ENCODE measurements at regions not wholly inside any gene's neighbourhood (a gene's known extent, or its start where the extent isn't known, plus 50 kb on each side); places are given as distances from the start of the nearest gene placed in this dataset.

DNA sequence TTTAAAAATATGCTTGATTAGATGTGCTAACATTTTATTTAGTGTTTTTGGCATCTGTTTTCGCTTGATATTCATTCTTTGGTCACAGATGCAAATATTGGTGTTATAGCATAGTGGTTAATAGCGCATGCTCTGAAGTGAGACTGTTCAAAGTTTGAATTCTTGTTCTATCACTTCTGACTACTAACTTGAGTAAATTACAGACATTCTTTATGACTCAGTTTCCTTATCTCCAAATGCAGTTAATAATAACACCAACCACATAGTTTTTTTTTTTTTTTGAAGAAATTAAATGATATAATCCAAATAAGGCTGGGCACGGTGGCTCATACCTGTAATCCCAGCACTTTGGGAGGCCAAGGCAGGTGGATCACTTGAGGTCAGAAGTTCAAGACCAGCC lies 81.0 kb downstream of the TMX1 start:
- Histone ChIP-seq H3K27ac (ENCODE audit: low read length) (no peak overlapping the region), H3K36me3 (ENCODE audit: control insufficient read depth in 2 of 2, extremely low read depth in 1 of 2, insufficient read depth in 1 of 2, low read length in 1 of 2) (no peaks in the 10 kb centered on the region), H3K27me3 (replicated peaks in 1 of 2; ENCODE audit: control insufficient read depth in 2 of 2, extremely low read depth in 1 of 2, insufficient read depth in 2 of 2, low read length in 1 of 2) (peaks cover 0 to 2% of the 10 kb centered on the region in 2 experiments), H3K4me3 (ENCODE audit: control insufficient read depth in 1 of 2, extremely low read depth in 1 of 2, low read length in 1 of 2) (no peak overlapping the region), H3K9me3 (no peaks in the 10 kb centered on the region), H3K4me1 (ENCODE audit: control insufficient read depth in 1 of 2, extremely low read depth in 1 of 2, insufficient read depth in 2 of 2, low read length in 2 of 2) (no peaks in the 10 kb centered on the region)
- Mint-ChIP-seq H3K27me3 (peaks cover 7 to 11% of the 10 kb centered on the region in 2 donors), H3K4me1 (no peaks in the 10 kb centered on the region), H3K9me3 (no peaks in the 10 kb centered on the region), H3K36me3 (no peaks in the 10 kb centered on the region), H3K27ac (no peak overlapping the region), H3K4me3 (no peak overlapping the region)
- ChIA-PET CTCF (no interaction called here), POLR2A (interaction anchor here in 1 of 2 donors (0.7 kb wide), 1 partner anchor 13 kb away, joined by 3 read pairs; no protein-coding TSS in a partner anchor)
- DNase-seq (no peak), ATAC-seq (replicated peaks in 1 of 4) (no peak)
- WGBS (ENCODE audit: insufficient coverage): no CpG with 5 or more reads among the region's 3 CpGs

DNA sequence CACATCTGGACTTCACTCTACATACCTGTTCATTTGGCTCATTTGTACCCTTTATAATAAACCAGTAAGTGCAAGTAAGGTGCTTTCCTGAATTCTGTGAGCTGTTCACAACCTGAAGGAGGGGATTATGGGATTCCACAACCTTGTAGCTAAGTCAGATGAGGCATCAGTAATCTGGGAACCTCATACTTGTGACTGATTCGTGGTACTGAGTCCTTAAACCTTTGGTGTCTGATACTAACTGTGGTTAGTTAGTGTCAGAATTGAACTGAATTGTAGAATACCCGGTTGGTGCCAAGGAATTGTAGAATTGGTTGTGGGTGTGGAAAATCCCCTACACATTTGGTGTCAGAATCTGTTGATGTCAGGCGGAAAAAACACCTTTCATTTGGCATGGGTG lies 83.4 kb downstream of the TMX1 start:
- H3K27ac Mint-ChIP-seq: no peak overlapping the region
- H3K27me3 ChIP-seq (replicated peaks in 1 of 2; ENCODE audit: control insufficient read depth in 2 of 2, extremely low read depth in 1 of 2, insufficient read depth in 2 of 2, low read length in 1 of 2): peaks cover 0 to 5% of the 10 kb centered on the region in 2 experiments
- H3K36me3 ChIP-seq (ENCODE audit: control insufficient read depth in 2 of 2, extremely low read depth in 1 of 2, insufficient read depth in 1 of 2, low read length in 1 of 2): no peaks in the 10 kb centered on the region
- H3K4me3 Mint-ChIP-seq: no peak overlapping the region
- DNase-seq (no peak), ATAC-seq (replicated peaks in 1 of 4) (no peak)
- no peak overlapping the region for H3K4me3 ChIP-seq (ENCODE audit: control insufficient read depth in 1 of 2, extremely low read depth in 1 of 2, low read length in 1 of 2)
- H3K27me3 Mint-ChIP-seq: peaks cover 20 to 23% of the 10 kb centered on the region in 2 donors
- no peaks in the 10 kb centered on the region for H3K36me3 Mint-ChIP-seq
- no peak overlapping the region for H3K27ac ChIP-seq (ENCODE audit: low read length)
- WGBS (ENCODE audit: insufficient coverage): 25% methylated on average over 1 of the region's 3 CpGs
- H3K4me1 Mint-ChIP-seq: peaks cover 5 to 6% (median 6%) of the 10 kb centered on the region in 3 donors
- H3K9me3 Mint-ChIP-seq: no peaks in the 10 kb centered on the region
- H3K4me1 ChIP-seq (ENCODE audit: control insufficient read depth in 1 of 2, extremely low read depth in 1 of 2, insufficient read depth in 2 of 2, low read length in 2 of 2): no peaks in the 10 kb centered on the region
- CTCF ChIA-PET: no interaction called here
- no peaks in the 10 kb centered on the region for H3K9me3 ChIP-seq
- POLR2A ChIA-PET: no interaction called here

DNA sequence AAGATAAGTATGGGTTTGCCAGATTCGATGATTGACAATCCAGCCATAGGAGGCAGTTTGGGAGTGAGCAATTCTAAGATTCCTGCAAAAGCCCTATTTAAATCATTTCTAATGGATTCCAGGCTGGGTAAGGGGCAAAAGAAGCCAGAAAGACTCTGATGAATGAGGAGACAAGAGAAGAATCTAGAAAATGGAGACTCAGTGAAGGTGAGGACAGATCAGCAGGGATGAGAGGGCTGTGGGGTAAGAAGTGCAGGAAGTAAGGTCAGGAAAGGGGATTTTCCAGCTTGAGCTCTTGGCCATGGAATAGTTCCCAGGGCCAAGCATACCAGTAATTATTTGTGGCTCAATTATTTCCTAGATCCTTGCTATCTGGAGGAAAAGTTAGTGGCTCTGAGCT lies 87.3 kb downstream of the TMX1 start:
- DNase-seq: no peak
- WGBS (ENCODE audit: insufficient coverage): no CpG with 5 or more reads among the region's 1 CpG
- no peaks in the 10 kb centered on the region for H3K9me3 Mint-ChIP-seq
- peaks cover 32 to 37% of the 10 kb centered on the region in 2 donors for H3K27me3 Mint-ChIP-seq
- H3K4me1 Mint-ChIP-seq: peaks cover 6 to 7% (median 6%) of the 10 kb centered on the region in 3 donors
- H3K36me3 Mint-ChIP-seq: no peaks in the 10 kb centered on the region
- Histone ChIP-seq H3K4me3 (ENCODE audit: control insufficient read depth in 1 of 2, extremely low read depth in 1 of 2, low read length in 1 of 2) (no peak overlapping the region), H3K4me1 (ENCODE audit: control insufficient read depth in 1 of 2, extremely low read depth in 1 of 2, insufficient read depth in 2 of 2, low read length in 2 of 2) (no peaks in the 10 kb centered on the region), H3K36me3 (ENCODE audit: control insufficient read depth in 2 of 2, extremely low read depth in 1 of 2, insufficient read depth in 1 of 2, low read length in 1 of 2) (no peaks in the 10 kb centered on the region), H3K9me3 (no peaks in the 10 kb centered on the region), H3K27me3 (replicated peaks in 1 of 2; ENCODE audit: control insufficient read depth in 2 of 2, extremely low read depth in 1 of 2, insufficient read depth in 2 of 2, low read length in 1 of 2) (peaks cover 0 to 4% of the 10 kb centered on the region in 2 experiments), H3K27ac (ENCODE audit: low read length) (no peak overlapping the region)
- H3K4me3 Mint-ChIP-seq: no peak overlapping the region
- H3K27ac Mint-ChIP-seq: no peak overlapping the region
- ChIA-PET CTCF (no interaction called here), POLR2A (no interaction called here)
- no peak for ATAC-seq (replicated peaks in 1 of 4)

DNA sequence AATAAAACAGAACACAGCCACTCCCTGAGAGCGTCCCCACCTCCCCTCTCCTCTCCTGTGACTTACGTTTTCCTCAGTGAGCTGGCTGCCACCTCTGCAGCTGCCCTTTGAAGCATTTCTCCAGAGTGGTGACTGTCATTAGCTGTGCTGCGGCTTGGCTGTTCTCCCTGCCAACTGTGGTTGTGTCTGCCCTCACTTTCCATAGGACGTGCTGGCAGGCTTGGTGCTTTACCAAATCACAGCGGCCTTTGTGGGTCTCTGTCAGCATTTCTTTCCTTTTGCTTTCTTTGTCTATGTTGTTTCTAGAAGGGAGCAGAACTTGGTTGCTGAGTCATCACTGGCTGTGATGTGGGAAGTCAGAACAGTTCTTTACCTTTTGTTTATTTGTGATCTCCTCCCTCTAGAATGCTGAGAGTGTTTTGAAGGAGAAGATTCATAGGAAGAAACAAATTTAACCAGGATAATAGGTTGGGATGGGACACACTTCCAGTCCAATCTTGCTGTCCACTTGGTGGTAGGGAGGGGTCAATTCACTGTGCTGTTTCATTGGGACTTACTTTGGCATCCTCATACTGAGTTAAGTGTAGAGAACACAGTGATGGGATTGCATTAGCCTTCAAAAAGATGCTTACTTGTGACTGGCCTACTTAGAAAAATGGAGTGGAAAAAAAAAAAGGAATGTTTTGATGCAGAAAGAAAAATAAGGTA lies 88.2 kb downstream of the TMX1 start:
- Mint-ChIP-seq H3K27ac (no peak overlapping the region), H3K9me3 (no peaks in the 10 kb centered on the region), H3K27me3 (peaks cover 36 to 42% of the 10 kb centered on the region in 2 donors), H3K4me3 (no peak overlapping the region), H3K4me1 (peaks cover 6 to 7% (median 6%) of the 10 kb centered on the region in 3 donors), H3K36me3 (no peaks in the 10 kb centered on the region)
- H3K4me1 ChIP-seq (ENCODE audit: control insufficient read depth in 1 of 2, extremely low read depth in 1 of 2, insufficient read depth in 2 of 2, low read length in 2 of 2): no peaks in the 10 kb centered on the region
- H3K9me3 ChIP-seq: no peaks in the 10 kb centered on the region
- ChIA-PET POLR2A (no interaction called here), CTCF (no interaction called here)
- ATAC-seq (replicated peaks in 1 of 4): no peak
- H3K27ac ChIP-seq (ENCODE audit: low read length): no peak overlapping the region
- no peaks in the 10 kb centered on the region for H3K36me3 ChIP-seq (ENCODE audit: control insufficient read depth in 2 of 2, extremely low read depth in 1 of 2, insufficient read depth in 1 of 2, low read length in 1 of 2)
- DNase-seq: no peak
- peaks cover 0 to 6% of the 10 kb centered on the region in 2 experiments for H3K27me3 ChIP-seq (replicated peaks in 1 of 2; ENCODE audit: control insufficient read depth in 2 of 2, extremely low read depth in 1 of 2, insufficient read depth in 2 of 2, low read length in 1 of 2)
- 4% methylated on average over 4 of the region's 5 CpGs for WGBS (ENCODE audit: insufficient coverage)
- no peak overlapping the region for H3K4me3 ChIP-seq (ENCODE audit: control insufficient read depth in 1 of 2, extremely low read depth in 1 of 2, low read length in 1 of 2)

DNA sequence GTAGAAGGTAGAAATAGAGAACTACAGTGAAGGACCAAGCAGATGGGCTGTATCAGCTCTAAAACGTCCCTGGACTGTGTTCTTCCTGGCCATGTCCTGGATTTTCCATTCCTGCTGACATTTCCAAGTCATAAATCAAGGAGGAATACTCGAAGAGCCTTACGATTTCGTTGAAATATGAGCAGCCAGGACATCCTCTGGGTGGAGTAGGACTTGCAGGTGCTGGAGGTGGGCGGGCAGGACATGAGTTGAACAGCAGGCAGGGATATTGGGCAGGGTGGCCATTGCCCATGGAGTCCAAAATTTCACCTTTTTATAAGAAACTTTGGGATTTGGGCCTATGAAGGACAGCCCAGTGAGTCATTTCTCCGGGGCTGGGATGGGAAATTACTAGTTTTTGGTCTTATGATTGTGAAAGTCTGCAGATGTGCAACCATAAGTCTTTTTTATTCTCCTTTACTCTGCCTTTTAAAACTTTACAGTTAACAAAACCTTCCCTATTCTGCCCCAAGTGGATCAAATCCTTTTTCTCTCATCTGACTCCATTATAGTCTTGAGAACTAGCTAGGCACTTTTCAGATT lies 88.8 kb downstream of the TMX1 start:
- no peak overlapping the region for H3K4me3 Mint-ChIP-seq
- Histone ChIP-seq H3K9me3 (no peaks in the 10 kb centered on the region), H3K27me3 (replicated peaks in 1 of 2; ENCODE audit: control insufficient read depth in 2 of 2, extremely low read depth in 1 of 2, insufficient read depth in 2 of 2, low read length in 1 of 2) (peaks cover 0 to 6% of the 10 kb centered on the region in 2 experiments), H3K4me3 (ENCODE audit: control insufficient read depth in 1 of 2, extremely low read depth in 1 of 2, low read length in 1 of 2) (no peak overlapping the region), H3K27ac (ENCODE audit: low read length) (no peak overlapping the region), H3K4me1 (ENCODE audit: control insufficient read depth in 1 of 2, extremely low read depth in 1 of 2, insufficient read depth in 2 of 2, low read length in 2 of 2) (no peaks in the 10 kb centered on the region), H3K36me3 (ENCODE audit: control insufficient read depth in 2 of 2, extremely low read depth in 1 of 2, insufficient read depth in 1 of 2, low read length in 1 of 2) (no peaks in the 10 kb centered on the region)
- no peak overlapping the region for H3K27ac Mint-ChIP-seq
- peaks cover 6 to 7% (median 6%) of the 10 kb centered on the region in 3 donors for H3K4me1 Mint-ChIP-seq
- DNase-seq (no peak), ATAC-seq (replicated peaks in 1 of 4) (no peak)
- H3K36me3 Mint-ChIP-seq: no peaks in the 10 kb centered on the region
- H3K27me3 Mint-ChIP-seq: peaks cover 39 to 42% of the 10 kb centered on the region in 2 donors
- CTCF ChIA-PET: interaction anchor here in 1 of 2 donors (0.7 kb wide), 2 partner anchors 1127 to 1450 kb away, joined by 3 to 5 read pairs; no protein-coding TSS in a partner anchor
- H3K9me3 Mint-ChIP-seq: no peaks in the 10 kb centered on the region
- WGBS (ENCODE audit: insufficient coverage): 88% methylated on average over 5 of the region's 6 CpGs
- POLR2A ChIA-PET: no interaction called here

DNA sequence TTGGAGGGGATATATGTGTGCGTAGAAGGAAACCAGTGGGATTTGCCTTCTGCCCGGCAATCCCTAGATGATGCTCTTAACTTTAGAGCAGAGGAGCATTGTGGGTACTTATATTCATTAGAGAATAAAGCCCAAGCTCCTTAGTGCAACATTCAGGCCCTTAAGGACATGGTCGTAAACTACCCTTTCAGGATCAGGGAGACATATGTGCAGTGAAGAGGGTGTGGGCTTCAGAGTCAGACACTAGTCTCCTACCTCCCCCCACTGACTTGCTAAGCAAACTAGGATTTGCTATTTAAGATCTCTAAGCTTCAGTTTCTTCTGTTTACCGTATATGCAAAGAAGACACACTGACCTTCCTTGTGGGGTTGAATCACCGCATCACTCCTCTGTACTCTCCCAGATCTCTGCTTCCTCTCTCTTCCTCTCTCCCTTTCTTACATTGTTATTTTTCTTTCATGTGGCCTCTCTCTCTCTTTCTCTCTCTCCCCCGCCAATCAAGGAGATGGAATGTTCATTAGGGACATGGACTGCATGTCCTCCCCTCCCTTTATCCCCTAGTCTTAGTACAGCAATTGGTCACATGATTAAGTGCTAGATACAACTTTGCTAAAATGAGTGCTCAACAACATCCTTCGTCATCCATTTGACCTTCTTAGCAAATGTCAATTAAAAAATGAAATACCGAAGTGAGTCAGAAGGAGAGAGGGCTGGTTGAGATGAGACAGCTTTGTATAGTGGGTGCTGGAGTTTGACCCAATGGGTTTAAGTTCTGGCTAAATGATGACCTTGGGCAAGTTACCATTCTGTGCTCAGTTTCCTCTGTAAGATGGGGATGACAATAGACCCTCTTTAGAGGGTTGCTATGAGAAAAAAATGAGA lies 91.7 kb downstream of the TMX1 start:
- H3K27ac Mint-ChIP-seq: no peak overlapping the region
- H3K36me3 ChIP-seq (ENCODE audit: control insufficient read depth in 2 of 2, extremely low read depth in 1 of 2, insufficient read depth in 1 of 2, low read length in 1 of 2): no peaks in the 10 kb centered on the region
- WGBS (ENCODE audit: insufficient coverage): 72% methylated on average over 3 of the region's 8 CpGs

More for the DNA sequence above, 91.7 kb downstream of the TMX1 start:
- Histone ChIP-seq H3K4me3 (ENCODE audit: control insufficient read depth in 1 of 2, extremely low read depth in 1 of 2, low read length in 1 of 2) (no peak overlapping the region), H3K4me1 (ENCODE audit: control insufficient read depth in 1 of 2, extremely low read depth in 1 of 2, insufficient read depth in 2 of 2, low read length in 2 of 2) (no peaks in the 10 kb centered on the region), H3K27ac (ENCODE audit: low read length) (no peak overlapping the region), H3K9me3 (no peaks in the 10 kb centered on the region), H3K27me3 (replicated peaks in 1 of 2; ENCODE audit: control insufficient read depth in 2 of 2, extremely low read depth in 1 of 2, insufficient read depth in 2 of 2, low read length in 1 of 2) (peaks cover 0 to 11% of the 10 kb centered on the region in 2 experiments)
- ChIA-PET POLR2A (no interaction called here), CTCF (no interaction called here)
- Mint-ChIP-seq H3K27me3 (peaks cover 32 to 37% of the 10 kb centered on the region in 2 donors), H3K9me3 (no peaks in the 10 kb centered on the region), H3K4me3 (no peak overlapping the region), H3K4me1 (peaks cover 6 to 7% (median 6%) of the 10 kb centered on the region in 3 donors), H3K36me3 (no peaks in the 10 kb centered on the region)
- ATAC-seq (replicated peaks in 1 of 4) (no peak), DNase-seq (no peak)

Data from T-cell (primary cell).